Neutrophil (primary cell): ENCODE measurements at regions not wholly inside any gene's neighbourhood (a gene's known extent, or its start where the extent isn't known, plus 50 kb on each side); places are given as distances from the start of the nearest gene placed in this dataset.

Experiments
- H3K27ac ChIP-seq: fragments of 200-600 bp; sonication (generic); 2 replicates; pipeline ENCODE4 v1.5.1; 2016; ENCODE audit warnings: mild to moderate bottlenecking, moderate library complexity
- H3K27me3 ChIP-seq: fragments of 200-600 bp; sonication (generic); 2 replicates; pipeline ENCODE4 v1.6.0; 2016; ENCODE audit warnings: mild to moderate bottlenecking
- H3K36me3 ChIP-seq: fragments of 200-600 bp; sonication (generic); 2 replicates; pipeline ENCODE4 v1.5.1; 2017
- H3K4me1 ChIP-seq, 2 experiments: fragments of 200-600 bp in 1 of 2; sonication (generic) in 1 of 2; 1 replicate in 1 of 2; 2 replicates in 1 of 2; pipeline versions ENCODE4 v1.5.1 to v1.6.1; 2013 to 2016; ENCODE audit warnings: low read depth in 1 of 2, low read length in 1 of 2, mild to moderate bottlenecking in 1 of 2, moderate library complexity in 1 of 2; ENCODE audit not compliant: control insufficient read depth in 1 of 2, insufficient read depth in 1 of 2
- H3K4me3 ChIP-seq, 2 experiments: fragments of 200-600 bp in 1 of 2; sonication (generic) in 1 of 2; 1 replicate in 1 of 2; 2 replicates in 1 of 2; pipeline ENCODE4 v1.5.1; 2013 to 2016; ENCODE audit warnings: low read depth in 1 of 2, low read length in 1 of 2, mild to moderate bottlenecking in 1 of 2, moderate library complexity in 1 of 2
- H3K9me3 ChIP-seq: fragments of 200-600 bp; sonication (generic); 2 replicates; pipeline ENCODE4 v1.5.1; 2016
- CTCF ChIP-seq: fragments of 200-600 bp; sonication (generic); IDR thresholded peaks from 2 replicates; pipeline ENCODE4 v1.5.1; 2016; ENCODE audit warnings: antibody characterized with exemption

- H3K9me3 ChIP-seq = no peaks in the 10 kb centered on the region
- H3K36me3 ChIP-seq = no peaks in the 10 kb centered on the region
- H3K4me3 ChIP-seq = no peak overlapping the region
- no peaks in the 10 kb centered on the region for H3K4me1 ChIP-seq
- no peaks in the 10 kb centered on the region for H3K27me3 ChIP-seq
- TF ChIP-seq CTCF = no peak
- H3K27ac ChIP-seq = no peak overlapping the region
Observed at GRCh38 chr1:193538003-193538354, 351.6 kb upstream of the B3GALT2 start.

GRCh38 chr1:193537266-193538002 is 351.0 kb upstream of the B3GALT2 start:
- no peak for TF ChIP-seq CTCF
- Histone ChIP-seq H3K9me3 (no peaks in the 10 kb centered on the region), H3K27me3 (no peaks in the 10 kb centered on the region), H3K4me1 (no peaks in the 10 kb centered on the region), H3K27ac (no peak overlapping the region), H3K4me3 (no peak overlapping the region), H3K36me3 (no peaks in the 10 kb centered on the region)

GRCh38 chr1:193533853-193534252 is 347.4 kb upstream of the B3GALT2 start:
- TF ChIP-seq CTCF = no peak
- Histone ChIP-seq H3K36me3 (no peaks in the 10 kb centered on the region), H3K4me3 (no peak overlapping the region), H3K27me3 (no peaks in the 10 kb centered on the region), H3K9me3 (no peaks in the 10 kb centered on the region), H3K4me1 (no peaks in the 10 kb centered on the region), H3K27ac (no peak overlapping the region)

GRCh38 chr1:193525917-193526710 is 339.7 kb upstream of the B3GALT2 start:
- H3K4me1 ChIP-seq = no peaks in the 10 kb centered on the region
- H3K4me3 ChIP-seq = no peak overlapping the region
- H3K9me3 ChIP-seq = no peaks in the 10 kb centered on the region
- no peak for TF ChIP-seq CTCF
- H3K27ac ChIP-seq = no peak overlapping the region
- H3K36me3 ChIP-seq = no peaks in the 10 kb centered on the region
- no peaks in the 10 kb centered on the region for H3K27me3 ChIP-seq

GRCh38 chr1:193525411-193525810 is 339.0 kb upstream of the B3GALT2 start:
- no peak overlapping the region for H3K4me3 ChIP-seq
- H3K9me3 ChIP-seq = no peaks in the 10 kb centered on the region
- TF ChIP-seq CTCF = no peak
- H3K36me3 ChIP-seq = no peaks in the 10 kb centered on the region
- no peaks in the 10 kb centered on the region for H3K4me1 ChIP-seq
- H3K27ac ChIP-seq = no peak overlapping the region
- H3K27me3 ChIP-seq = no peaks in the 10 kb centered on the region
